Loucy (cell line): ENCODE measurements at regions not wholly inside any gene's neighbourhood (a gene's known extent, or its start where the extent isn't known, plus 50 kb on each side); places are given as distances from the start of the nearest gene placed in this dataset.

ENCODE experiments used
- EZH2phosphoT487 ChIP-seq: fragments of 200-600 bp; IDR thresholded peaks from 2 replicates; pipeline ENCODE4 v1.6.1; 2018; ENCODE audit warnings: antibody characterized with exemption, mild to moderate bottlenecking, moderate library complexity, borderline replicate concordance
- TF ChIP-seq, protein P1 (sequence below): fragments of 200-600 bp; sonication (generic); conservative IDR thresholded peaks from 2 replicates; pipeline ENCODE4 v1.5.1; 2014; ENCODE audit warnings: mild to moderate bottlenecking, antibody characterized with exemption, low read length

GRCh38 chr4:137206781-137207180 is 325.5 kb downstream of the PCDH18 start:
- TF ChIP-seq, protein P1, sequence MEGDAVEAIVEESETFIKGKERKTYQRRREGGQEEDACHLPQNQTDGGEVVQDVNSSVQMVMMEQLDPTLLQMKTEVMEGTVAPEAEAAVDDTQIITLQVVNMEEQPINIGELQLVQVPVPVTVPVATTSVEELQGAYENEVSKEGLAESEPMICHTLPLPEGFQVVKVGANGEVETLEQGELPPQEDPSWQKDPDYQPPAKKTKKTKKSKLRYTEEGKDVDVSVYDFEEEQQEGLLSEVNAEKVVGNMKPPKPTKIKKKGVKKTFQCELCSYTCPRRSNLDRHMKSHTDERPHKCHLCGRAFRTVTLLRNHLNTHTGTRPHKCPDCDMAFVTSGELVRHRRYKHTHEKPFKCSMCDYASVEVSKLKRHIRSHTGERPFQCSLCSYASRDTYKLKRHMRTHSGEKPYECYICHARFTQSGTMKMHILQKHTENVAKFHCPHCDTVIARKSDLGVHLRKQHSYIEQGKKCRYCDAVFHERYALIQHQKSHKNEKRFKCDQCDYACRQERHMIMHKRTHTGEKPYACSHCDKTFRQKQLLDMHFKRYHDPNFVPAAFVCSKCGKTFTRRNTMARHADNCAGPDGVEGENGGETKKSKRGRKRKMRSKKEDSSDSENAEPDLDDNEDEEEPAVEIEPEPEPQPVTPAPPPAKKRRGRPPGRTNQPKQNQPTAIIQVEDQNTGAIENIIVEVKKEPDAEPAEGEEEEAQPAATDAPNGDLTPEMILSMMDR, result no peak
- no peak for TF ChIP-seq EZH2phosphoT487
